Suprapubic skin (tissue), 3 donors: ENCODE measurements at regions not wholly inside any gene's neighbourhood (a gene's known extent, or its start where the extent isn't known, plus 50 kb on each side); places are given as distances from the start of the nearest gene placed in this dataset.

Experiments used
- CTCF ChIP-seq, 2 donors: fragments of 200-600 bp in 1 of 2; fragments of 450-650 bp in 1 of 2; sonication (generic) in 1 of 2; IDR thresholded peaks; one replicate each; pipeline ENCODE4 v1.5.1; 2016 to 2019; ENCODE audit warnings: antibody characterized with exemption in 2 of 2, mild to moderate bottlenecking in 1 of 2, moderate library complexity in 1 of 2
- EP300 ChIP-seq: sonication (generic); formaldehyde crosslinking; IDR thresholded peaks from one replicate; pipeline ENCODE4 v1.6.1; 2017; ENCODE audit warnings: antibody characterized with exemption

DNA sequence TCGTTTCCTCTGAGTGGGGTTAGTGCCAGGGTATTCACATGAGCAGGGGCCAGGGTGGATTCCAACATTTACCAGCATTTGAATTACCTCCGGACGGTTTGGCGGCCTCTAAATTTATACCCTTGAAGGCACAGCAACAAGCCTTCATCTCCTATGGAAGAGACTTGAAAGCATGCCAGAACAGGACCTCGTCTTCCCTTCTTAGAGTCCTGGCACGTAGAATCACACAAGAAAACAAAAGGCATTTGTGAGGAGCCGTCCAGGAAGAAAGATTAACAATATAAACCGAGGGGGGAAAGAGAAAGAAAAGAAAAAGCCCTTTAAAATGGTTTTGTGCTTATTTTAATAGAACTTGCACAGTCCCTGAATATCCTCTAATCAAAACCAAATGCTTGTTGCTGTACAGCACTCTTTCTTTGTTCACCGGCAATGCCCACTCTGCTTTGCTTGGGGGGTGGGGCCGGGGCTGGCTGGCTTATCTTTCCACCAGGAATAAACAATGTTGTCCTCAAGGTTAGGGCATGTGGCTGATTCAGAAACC is 575.8 kb upstream of the ZNF462 start:
- TF ChIP-seq EP300: no peak
- TF ChIP-seq CTCF (IDR thresholded peaks at IDR 0.05): no peak
